K562 (cell line): ENCODE measurements at regions not wholly inside any gene's neighbourhood (a gene's known extent, or its start where the extent isn't known, plus 50 kb on each side); places are given as distances from the start of the nearest gene placed in this dataset.

Experiments used
- ATAC-seq: fragments of 200-7000 bp; cut with Tn5 transposase; 3 replicates; pipeline ENCODE4 v1.9.1; 2020; ENCODE audit warnings: moderate library complexity
- BruUV-seq: library from RNA; stranded (reverse); fragments of 400-500 nt; replicated peaks from 2 replicates; lab custom pipeline; 2021; lab: Mats Ljungman, UMichigan
- CTCF ChIA-PET: fragments of 300-600 bp; formaldehyde crosslinking; extraction: SDS; loops from one replicate; lab custom pipeline; 2021; ENCODE audit warnings: low intra/inter-chr PET ratio; lab: Yijun Ruan, JAX
- POLR2A ChIA-PET: fragments of 300-600, 350-650 bp; sonication (Branson Sonifier 250); formaldehyde crosslinking; extraction: SDS; loops from one replicate; lab custom pipeline; 2021; ENCODE audit warnings: antibody characterized with exemption, inconsistent platforms; lab: Yijun Ruan, JAX
- DNase-seq, 4 experiments: peaks; one replicate each; pipeline versions ENCODE4 v3.0.0 to v3.0.0-alpha.2; 2011 to 2018; ENCODE audit warnings: low spot score in 3 of 4, mixed read lengths in 3 of 4; ENCODE audit errors: extremely low read depth in 1 of 4
- FAIRE-seq: peaks from 2 replicates; lab custom pipeline; 2011; peaks lifted over from hg19 to GRCh38; lab: Jason Lieb, UNC
- H2AFZ ChIP-seq: 2 replicates; pipeline ENCODE4 v1.6.0; 2011; ENCODE audit warnings: low read depth, low read length, control low read depth, inconsistent platforms
- H3K27ac ChIP-seq: fragments of 200-600 bp; 3 replicates; pipeline ENCODE4 v1.8.0; 2011; ENCODE audit warnings: low read depth, mild to moderate bottlenecking, control low read depth, inconsistent platforms, low read length, moderate library complexity, mixed read lengths; ENCODE audit errors: extremely low read depth
- H3K27me3 ChIP-seq, 2 experiments: fragments of 300-600 bp in 1 of 2; 2 replicates in 1 of 2; 3 replicates in 1 of 2; pipeline versions ENCODE4 v1.6.0 to v1.8.0; 2011; ENCODE audit warnings: inconsistent platforms in 2 of 2, low read length in 2 of 2, mild to moderate bottlenecking in 1 of 2, mixed read lengths in 1 of 2, moderate library complexity in 1 of 2; ENCODE audit not compliant: control insufficient read depth in 2 of 2, insufficient read depth in 2 of 2
- H3K36me3 ChIP-seq: fragments of 300-600 bp; 3 replicates; pipeline ENCODE4 v1.8.0; 2011; ENCODE audit warnings: mild to moderate bottlenecking, low read length, inconsistent platforms; ENCODE audit not compliant: control insufficient read depth, insufficient read depth
- H3K4me1 ChIP-seq, 2 experiments: fragments of 200-600 bp in 1 of 2; replicated peaks in 1 of 2; 2 replicates in 1 of 2; 3 replicates in 1 of 2; pipeline versions ENCODE4 v1.5.1 to v1.8.0; 2011; ENCODE audit warnings: inconsistent platforms in 2 of 2, low read length in 2 of 2, mild to moderate bottlenecking in 1 of 2, mixed read lengths in 1 of 2, moderate library complexity in 1 of 2; ENCODE audit not compliant: control insufficient read depth in 2 of 2, insufficient read depth in 2 of 2
- H3K4me2 ChIP-seq: 2 replicates; pipeline ENCODE4 v1.6.1; 2011; ENCODE audit warnings: low read length, control low read depth, inconsistent platforms, mixed read lengths; ENCODE audit not compliant: insufficient read depth
- H3K4me3 ChIP-seq: fragments of 200-600 bp; sonication (generic), shearing (Covaris generic); 2 replicates; pipeline ENCODE4 v1.5.1; 2016; ENCODE audit warnings: control low read depth, inconsistent platforms
- H3K79me2 ChIP-seq: fragments of 200-600 bp; 3 replicates; pipeline ENCODE4 v1.8.0; 2011; ENCODE audit warnings: low read length, inconsistent platforms; ENCODE audit not compliant: control insufficient read depth, insufficient read depth
- H3K9ac ChIP-seq, 2 experiments: 2 replicates each; pipeline versions ENCODE4 v1.6.0 to v1.6.1; 2011; ENCODE audit warnings: low read depth in 2 of 2, low read length in 2 of 2, control low read depth in 1 of 2, inconsistent platforms in 1 of 2, mild to moderate bottlenecking in 1 of 2, mixed read lengths in 1 of 2; ENCODE audit not compliant: insufficient read depth in 1 of 2
- H3K9me1 ChIP-seq: one replicate; pipeline ENCODE4 v1.6.0; 2011; ENCODE audit warnings: inconsistent platforms, mild to moderate bottlenecking, low read length, moderate library complexity; ENCODE audit not compliant: control insufficient read depth, insufficient read depth
- H3K9me3 ChIP-seq: replicated peaks from 2 replicates; pipeline ENCODE4 v1.5.1; 2011; ENCODE audit warnings: low read depth, low read length, inconsistent platforms; ENCODE audit not compliant: control insufficient read depth, insufficient read depth
- H4K20me1 ChIP-seq: replicated peaks from 2 replicates; pipeline ENCODE4 v1.6.1; 2011; ENCODE audit warnings: low read length, inconsistent platforms, mixed read lengths; ENCODE audit not compliant: control insufficient read depth, insufficient read depth
- CEBPG ChIP-seq, 3 experiments: fragments of 200-800 bp in 1 of 3; sonication (Bioruptor generic) in 1 of 3; sonication (generic) in 1 of 3; formaldehyde crosslinking in 1 of 3; IDR thresholded peaks in 2 of 3; conservative IDR thresholded peaks in 1 of 3; 2 replicates each; pipeline versions ENCODE4 v1.6.1 to v1.8.0; 2016 to 2022; ENCODE audit warnings: missing compliant biosample characterization in 2 of 3, missing genetic modification characterization in 2 of 3, mild to moderate bottlenecking in 1 of 3, missing genetic modification reagents in 1 of 3
- ETS2 ChIP-seq: IDR thresholded peaks from 2 replicates; pipeline ENCODE4 v1.6.1; 2016; ENCODE audit warnings: borderline replicate concordance, missing genetic modification characterization, mild to moderate bottlenecking, moderate library complexity, missing compliant biosample characterization; ENCODE audit not compliant: poor library complexity, severe bottlenecking
- JUND ChIP-seq, 2 experiments: IDR thresholded peaks; 2 replicates in 1 of 2; 3 replicates in 1 of 2; pipeline ENCODE4 v1.6.1; 2011; ENCODE audit warnings: borderline replicate concordance in 2 of 2, low read depth in 2 of 2, low read length in 2 of 2, improper control_type of control experiment in 1 of 2, missing biosample characterization in 1 of 2, missing genetic modification characterization in 1 of 2, missing genetic modification reagents in 1 of 2
- L3MBTL2 ChIP-seq: fragments of 450-650 bp; IDR thresholded peaks from 2 replicates; pipeline ENCODE4 v1.6.1; 2016; ENCODE audit warnings: mild to moderate bottlenecking, moderate library complexity
- MGA ChIP-seq: fragments of 450-650 bp; IDR thresholded peaks from 2 replicates; pipeline ENCODE4 v1.6.1; 2016; ENCODE audit warnings: mild to moderate bottlenecking, moderate library complexity
- NFYB ChIP-seq: IDR thresholded peaks from 2 replicates; pipeline ENCODE4 v1.6.1; 2011; ENCODE audit warnings: mild to moderate bottlenecking, moderate library complexity; ENCODE audit not compliant: insufficient read length; ENCODE audit errors: extremely low read depth
- NR2C1 ChIP-seq, 2 experiments: fragments of 450-650 bp; IDR thresholded peaks; 2 replicates each; pipeline ENCODE4 v1.6.1; 2017; ENCODE audit warnings: mild to moderate bottlenecking in 2 of 2, antibody characterized with exemption in 1 of 2, inconsistent platforms in 1 of 2, missing compliant biosample characterization in 1 of 2, missing genetic modification characterization in 1 of 2
- RAD51 ChIP-seq: fragments of 450-650 bp; IDR thresholded peaks from 2 replicates; pipeline ENCODE4 v1.7.1; 2016; ENCODE audit warnings: low read depth, mild to moderate bottlenecking, borderline replicate concordance
- RBM25 ChIP-seq: fragments of 200-400 bp; formaldehyde crosslinking; IDR thresholded peaks from 2 replicates; pipeline ENCODE4 v1.6.1; 2018; ENCODE audit warnings: low read length, low read depth, moderate library complexity; ENCODE audit not compliant: severe bottlenecking
- WGBS: fragments of 100-300 bp; shearing (Covaris generic); methylation state at CpG from one replicate; pipeline ENCODE4 v1.1.6; 2016; ENCODE audit warnings: low coverage, mixed read lengths; ENCODE audit not compliant: insufficient coverage; ENCODE audit errors: missing lambda C conversion rate; 5-methylcytosine and 5-hydroxymethylcytosine counted together
- in situ Hi-C: fragments of 300-500 bp; cut with MboI; formaldehyde crosslinking; loops from 4 replicates; pipeline ENCODE4 v1.15.0; 2018; ENCODE audit warnings: inconsistent platforms, mixed read lengths
- intact Hi-C: fragments of 100-400 bp; cut with micrococcal nuclease; formaldehyde crosslinking; loops from 2 replicates; pipeline ENCODE4 v1.14.2; 2022

- POLR2A ChIA-PET: interaction anchor here (0.6 kb wide), 1 partner anchor 195 kb away, joined by 3 read pairs; no protein-coding TSS in a partner anchor
- CTCF ChIA-PET: no interaction called here
- no peak overlapping the region for H3K4me3 ChIP-seq
- TF ChIP-seq RBM25 (peak; percentile 15), MGA (peak; percentile 34; the same call in 1 of the 2 replicates), ETS2 (tag) (no peak), NFYB (peak; percentile 46), NR2C1 (IDR thresholded peaks at IDR 0.05) (peak; percentile 47; the same call in 1 of the 2 replicates), NR2C1 (tag; IDR thresholded peaks at IDR 0.05) (peak; percentile 87), RAD51 (peak; percentile 80), CEBPG (CRISPR knock-in tag; IDR thresholded peaks at IDR 0.05) (no peak; the same call in 1 of the 2 replicates), CEBPG (tag; conservative IDR thresholded peaks at IDR 0.05 in 1 of 2, IDR thresholded peaks at IDR 0.05 in 1 of 2) (peak; percentile 60 to 76; a peak in 3 of 4 replicates), L3MBTL2 (peak; percentile 72), JUND (IDR thresholded peaks at IDR 0.05; ENCODE audit: borderline replicate concordance, low read depth, low read length) (no peak), JUND (tag; IDR thresholded peaks at IDR 0.05; ENCODE audit: borderline replicate concordance, low read depth, low read length) (no peak)
These were observed 278.5 kb upstream of the HNRNPA3 start for GRCh38 chr2:176934131-176934530.

More at GRCh38 chr2:176934131-176934530, 278.5 kb upstream of the HNRNPA3 start:
- Histone ChIP-seq H2AFZ (peak overlapping the region; percentile 60; the same call in 1 of the 2 replicates), H3K27me3 (peaks cover 0 to 4% of the 10 kb centered on the region in 2 experiments; a peak in 1 of 5 replicates), H3K9me3 (no peaks in the 10 kb centered on the region), H3K9me1 (no peaks in the 10 kb centered on the region), H3K36me3 (no peaks in the 10 kb centered on the region), H3K27ac (no peak overlapping the region), H3K79me2 (no peaks in the 10 kb centered on the region), H3K9ac (no peak overlapping the region), H3K4me2 (no peak overlapping the region; the same call in 1 of the 2 replicates), H4K20me1 (no peaks in the 10 kb centered on the region), H3K4me1 (no peaks in the 10 kb centered on the region; a peak in 3 of 5 replicates)
- WGBS: 28% methylated on average over 5 of the region's 5 CpGs
- BruUV-seq: no TSS peak
- ATAC-seq: peak; percentile 86
- in situ Hi-C loops: no loop called here
- FAIRE-seq: no peak
- intact Hi-C loops: no loop called here
- peak in 2 of 4 experiments; percentile 17 to 18 for DNase-seq
